ENCODE measurements at regions not wholly inside any gene's neighbourhood (a gene's known extent, or its start where the extent isn't known, plus 50 kb on each side); places are given as distances from the start of the nearest gene placed in this dataset.

GRCh38 chr2:74036010-74036409 is 51.3 kb downstream of the TET3 start:
- no peak for DNase-seq (ENCODE audit: low spot score)

DNA sequence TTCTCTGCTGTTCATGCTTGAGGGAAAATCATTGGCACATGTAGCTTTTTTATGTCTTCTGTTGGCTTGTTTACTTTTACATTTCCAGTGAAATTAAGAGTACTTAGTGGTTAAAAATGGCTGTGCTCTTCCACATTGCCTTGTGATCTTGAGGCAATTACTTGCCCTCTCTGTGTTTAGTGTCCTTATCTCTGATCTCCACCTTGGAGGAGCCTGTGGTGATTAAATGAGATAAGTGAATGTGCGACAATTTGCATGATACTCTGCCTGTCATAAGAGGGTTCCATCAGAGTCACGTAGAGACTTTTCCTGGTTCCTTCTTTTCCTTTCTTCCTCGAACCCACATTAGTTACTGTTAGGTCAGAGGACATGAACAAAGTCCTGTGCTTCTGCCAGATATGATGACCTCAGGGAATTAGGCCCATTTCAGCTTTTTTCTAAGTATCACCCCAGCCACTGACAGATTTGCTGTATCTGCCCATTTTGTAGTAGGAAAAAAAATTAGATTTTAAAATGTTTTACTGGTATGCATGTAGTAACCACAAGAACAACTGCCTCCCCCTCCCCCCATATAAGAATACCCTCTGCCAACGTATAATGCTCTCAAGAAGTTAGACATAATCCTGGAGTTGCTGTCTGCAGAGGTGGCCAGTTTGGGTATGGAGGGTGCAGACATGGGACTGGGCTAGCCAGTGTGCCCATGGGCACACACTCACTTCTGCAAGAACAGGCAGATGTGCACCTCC is 51.9 kb downstream of the TET3 start:
- no peak for DNase-seq (ENCODE audit: low spot score)

DNA sequence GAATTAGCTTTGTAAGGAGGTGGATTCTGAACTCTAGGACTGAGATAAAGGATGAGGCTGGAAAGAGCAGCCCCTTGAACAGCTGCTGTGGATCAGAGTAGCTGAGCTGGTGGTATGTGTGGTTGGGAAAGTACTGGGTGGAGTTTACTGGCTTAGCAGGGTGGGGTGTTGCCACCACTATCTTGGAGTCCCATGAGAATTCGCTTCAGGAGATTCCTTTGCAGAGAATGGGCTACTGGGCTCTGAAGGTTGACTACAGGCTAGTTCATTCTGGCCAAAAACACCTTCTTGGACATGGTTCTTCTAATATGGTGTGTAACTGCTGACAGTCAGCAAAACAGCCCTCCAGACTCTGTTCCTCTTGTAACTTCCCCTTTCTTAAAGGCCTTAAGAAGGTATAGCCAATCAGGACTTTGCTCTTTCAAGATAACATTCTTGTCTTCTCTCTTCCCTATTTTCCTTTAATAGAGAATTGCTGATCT is 52.7 kb downstream of the TET3 start:
- no peak for DNase-seq (ENCODE audit: low spot score)

GRCh38 chr2:74039611-74040010 is 54.9 kb downstream of the TET3 start:
- DNase-seq (ENCODE audit: low spot score), result no peak

DNA sequence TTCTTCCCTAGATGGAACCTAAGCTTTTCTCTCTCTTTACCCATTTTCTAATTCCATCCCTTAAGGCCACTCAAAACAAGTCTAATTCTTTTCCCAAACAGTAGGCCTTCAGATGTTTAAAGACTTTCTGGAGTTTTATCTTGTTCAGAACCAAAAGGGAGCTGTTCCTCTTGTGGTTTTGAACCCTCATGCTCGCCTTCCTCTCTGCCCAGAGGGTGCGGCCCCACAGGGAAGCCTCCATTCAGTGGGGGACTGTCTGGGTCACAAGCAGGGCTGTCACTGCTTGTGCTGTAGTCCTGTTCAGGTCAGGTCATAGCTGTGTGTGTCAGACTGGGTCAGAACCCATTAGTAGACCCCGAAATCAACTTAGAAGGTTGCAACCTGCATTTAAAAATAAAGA is 56.5 kb downstream of the TET3 start:
- DNase-seq (ENCODE audit: low spot score), result no peak

DNA sequence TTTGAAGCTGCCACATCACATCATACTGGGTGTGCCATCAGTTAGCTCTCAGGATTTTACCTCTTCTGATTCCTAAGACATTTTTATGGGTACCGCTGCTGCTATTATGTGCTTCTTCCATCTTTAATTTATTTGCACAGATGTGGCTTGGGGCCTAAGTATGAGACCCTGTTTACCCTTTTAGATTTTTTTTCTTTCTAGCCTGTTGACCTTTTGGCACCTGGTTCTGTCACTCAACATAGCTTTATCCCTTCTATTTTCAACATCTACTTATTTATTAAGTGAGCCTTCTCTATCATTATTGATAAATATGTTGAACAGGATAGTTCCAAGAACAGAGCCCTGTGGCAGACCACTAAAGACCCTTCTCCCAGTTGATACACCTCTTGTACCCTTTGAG is 57.0 kb downstream of the TET3 start:
- no peak for DNase-seq (ENCODE audit: low spot score)

DNA sequence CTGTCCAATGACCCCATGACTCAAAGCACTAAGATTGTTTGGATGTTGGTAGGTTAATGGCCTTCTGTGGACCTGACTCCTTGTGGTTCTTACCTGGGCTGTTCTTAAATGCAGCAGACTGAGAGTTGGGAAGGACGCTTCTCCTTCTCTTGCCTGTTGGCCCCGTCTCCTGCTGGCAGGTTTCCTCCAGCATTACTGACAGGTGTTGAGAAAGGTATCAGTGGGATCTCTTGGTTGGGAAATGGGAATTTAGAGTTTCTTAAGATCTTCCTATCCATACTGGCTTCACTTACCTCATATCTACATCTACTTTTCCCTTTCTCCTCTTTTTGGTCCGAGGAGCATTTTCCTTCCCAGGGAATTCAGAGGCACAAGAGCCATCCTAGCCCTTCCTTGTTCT is 57.9 kb downstream of the TET3 start:
- DNase-seq (ENCODE audit: low spot score), result no peak

- DNase-seq (ENCODE audit: low spot score), result no peak
Measured at GRCh38 chr2:74043345-74044329, 58.9 kb downstream of the TET3 start.

- no peak for DNase-seq (ENCODE audit: low spot score)
Measured at GRCh38 chr2:74044999-74045398, 60.3 kb downstream of the TET3 start.

DNA sequence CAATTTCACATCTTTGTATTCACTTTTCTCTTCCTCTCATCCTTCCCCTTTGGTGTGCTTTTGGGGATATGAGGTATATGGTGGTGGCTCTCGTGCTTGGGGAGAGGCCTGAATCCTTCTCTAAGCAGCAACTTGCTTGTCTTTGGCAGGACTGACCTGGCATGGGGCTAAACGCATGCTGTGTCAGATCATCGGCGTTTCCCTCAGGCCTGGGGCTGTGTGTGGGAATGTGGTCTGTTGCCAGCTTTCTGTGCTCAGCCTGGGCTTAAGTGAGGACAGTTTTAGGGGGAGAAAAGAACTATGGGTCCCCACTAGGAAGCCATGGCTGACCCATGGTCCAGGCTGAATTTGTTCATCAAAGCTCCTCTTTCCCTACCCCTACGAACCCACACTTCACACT is 60.7 kb downstream of the TET3 start:
- DNase-seq (ENCODE audit: low spot score), result no peak

DNA sequence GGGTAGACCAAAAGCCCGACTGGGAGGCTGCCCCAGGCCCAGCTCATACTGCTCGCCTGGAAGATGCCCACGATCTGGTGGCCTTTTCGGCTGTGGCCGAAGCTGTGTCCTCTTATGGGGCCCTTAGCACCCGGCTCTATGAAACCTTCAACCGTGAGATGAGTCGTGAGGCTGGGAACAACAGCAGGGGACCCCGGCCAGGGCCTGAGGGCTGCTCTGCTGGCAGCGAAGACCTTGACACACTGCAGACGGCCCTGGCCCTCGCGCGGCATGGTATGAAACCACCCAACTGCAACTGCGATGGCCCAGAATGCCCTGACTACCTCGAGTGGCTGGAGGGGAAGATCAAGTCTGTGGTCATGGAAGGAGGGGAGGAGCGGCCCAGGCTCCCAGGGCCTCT is 61.7 kb downstream of the TET3 start:
- DNase-seq (ENCODE audit: low spot score), result no peak

DNA sequence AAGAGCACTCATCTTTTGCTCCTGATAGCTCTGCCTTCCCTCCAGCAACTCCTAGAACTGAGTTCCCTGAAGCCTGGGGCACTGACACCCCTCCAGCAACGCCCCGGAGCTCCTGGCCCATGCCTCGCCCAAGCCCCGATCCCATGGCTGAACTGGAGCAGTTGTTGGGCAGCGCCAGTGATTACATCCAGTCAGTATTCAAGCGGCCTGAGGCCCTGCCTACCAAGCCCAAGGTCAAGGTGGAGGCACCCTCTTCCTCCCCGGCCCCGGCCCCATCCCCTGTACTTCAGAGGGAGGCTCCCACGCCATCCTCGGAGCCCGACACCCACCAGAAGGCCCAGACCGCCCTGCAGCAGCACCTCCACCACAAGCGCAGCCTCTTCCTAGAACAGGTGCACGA is 62.4 kb downstream of the TET3 start:
- no peak for DNase-seq (ENCODE audit: low spot score)

DNA sequence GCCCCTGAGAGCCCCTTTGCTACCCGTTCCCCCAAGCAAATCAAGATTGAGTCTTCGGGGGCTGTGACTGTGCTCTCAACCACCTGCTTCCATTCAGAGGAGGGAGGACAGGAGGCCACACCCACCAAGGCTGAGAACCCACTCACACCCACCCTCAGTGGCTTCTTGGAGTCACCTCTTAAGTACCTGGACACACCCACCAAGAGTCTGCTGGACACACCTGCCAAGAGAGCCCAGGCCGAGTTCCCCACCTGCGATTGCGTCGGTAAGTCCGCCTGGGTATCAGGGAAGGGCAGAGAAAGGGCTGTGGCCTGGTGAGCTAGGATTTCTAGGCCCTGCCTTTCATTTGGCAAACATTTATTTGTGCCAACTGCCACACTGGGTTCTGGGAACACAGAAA is 63.4 kb downstream of the TET3 start:
- no peak for DNase-seq (ENCODE audit: low spot score)

- DNase-seq (ENCODE audit: low spot score), result no peak
Measured at GRCh38 chr2:74048843-74049519, 64.3 kb downstream of the TET3 start.

DNA sequence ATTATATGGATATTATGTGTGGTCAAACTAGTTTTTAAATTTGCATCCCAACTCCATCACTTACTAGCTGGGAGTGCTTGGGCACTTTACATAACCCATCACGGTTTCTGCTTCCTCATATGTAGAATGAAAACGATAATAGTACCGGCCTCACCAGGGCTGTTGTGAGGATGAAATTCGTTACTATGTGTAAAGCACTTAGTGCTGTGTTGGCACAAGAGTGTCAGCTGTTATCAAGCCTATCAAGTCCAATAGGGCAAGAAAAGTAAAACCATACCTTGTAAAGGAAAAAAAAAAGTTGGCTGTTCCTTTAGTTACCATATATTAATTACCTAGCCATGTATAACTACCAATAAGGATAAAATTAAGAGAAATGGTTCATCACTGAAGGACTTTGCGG is 65.4 kb downstream of the TET3 start:
- DNase-seq (ENCODE audit: low spot score), result no peak

- DNase-seq (ENCODE audit: low spot score), result peak; percentile 15
Measured at GRCh38 chr2:74051504-74051903, 66.8 kb downstream of the TET3 start.

DNA sequence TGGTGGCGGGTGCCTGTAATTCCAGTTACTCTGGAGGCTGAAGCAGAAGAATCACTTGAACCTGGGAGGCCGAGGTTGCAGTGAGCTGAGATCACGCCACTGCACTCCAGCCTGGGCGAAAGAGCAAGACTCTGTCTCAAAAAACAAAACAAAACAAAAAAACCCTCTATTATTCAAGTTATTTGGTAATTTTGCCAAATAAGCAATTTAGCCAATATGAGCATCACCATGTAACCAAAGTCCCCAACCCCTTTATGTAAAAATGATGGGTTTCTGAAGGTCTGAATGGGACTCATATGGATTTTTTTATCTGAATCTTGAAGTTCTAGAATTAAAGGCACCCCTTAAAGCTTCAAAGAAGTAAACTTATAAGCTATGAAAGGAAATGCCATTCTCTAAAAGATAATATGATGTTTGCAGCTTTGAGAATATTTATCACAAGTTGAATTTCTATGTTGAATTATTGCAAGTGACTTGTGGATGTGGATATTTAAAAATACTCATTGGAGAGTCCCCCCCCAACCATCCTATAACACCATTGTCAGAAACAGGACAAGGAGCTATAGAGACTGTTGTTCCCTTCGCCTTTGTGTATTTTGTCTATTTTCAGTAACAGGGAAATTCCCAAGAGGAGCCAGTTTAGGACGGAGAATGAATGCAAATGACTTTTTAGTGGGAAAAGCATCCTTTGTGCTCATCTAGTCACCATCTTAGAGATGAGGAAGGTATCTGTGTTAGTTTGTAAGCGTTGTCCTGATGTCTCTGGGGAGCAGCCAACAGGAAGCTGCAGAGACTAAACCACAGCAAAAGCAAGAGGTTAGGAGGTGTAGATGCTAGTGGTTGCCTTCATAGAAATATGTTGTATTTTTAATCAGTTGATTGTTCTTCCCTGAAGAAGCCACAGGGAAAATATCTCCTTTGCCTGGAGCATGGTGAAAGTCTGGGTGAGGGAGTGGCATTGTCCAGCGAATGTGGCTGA is 68.3 kb downstream of the TET3 start:
- DNase-seq (ENCODE audit: low spot score), result no peak

GRCh38 chr2:74053959-74054715 is 69.4 kb downstream of the TET3 start:
- DNase-seq (ENCODE audit: low spot score), result no peak

DNA sequence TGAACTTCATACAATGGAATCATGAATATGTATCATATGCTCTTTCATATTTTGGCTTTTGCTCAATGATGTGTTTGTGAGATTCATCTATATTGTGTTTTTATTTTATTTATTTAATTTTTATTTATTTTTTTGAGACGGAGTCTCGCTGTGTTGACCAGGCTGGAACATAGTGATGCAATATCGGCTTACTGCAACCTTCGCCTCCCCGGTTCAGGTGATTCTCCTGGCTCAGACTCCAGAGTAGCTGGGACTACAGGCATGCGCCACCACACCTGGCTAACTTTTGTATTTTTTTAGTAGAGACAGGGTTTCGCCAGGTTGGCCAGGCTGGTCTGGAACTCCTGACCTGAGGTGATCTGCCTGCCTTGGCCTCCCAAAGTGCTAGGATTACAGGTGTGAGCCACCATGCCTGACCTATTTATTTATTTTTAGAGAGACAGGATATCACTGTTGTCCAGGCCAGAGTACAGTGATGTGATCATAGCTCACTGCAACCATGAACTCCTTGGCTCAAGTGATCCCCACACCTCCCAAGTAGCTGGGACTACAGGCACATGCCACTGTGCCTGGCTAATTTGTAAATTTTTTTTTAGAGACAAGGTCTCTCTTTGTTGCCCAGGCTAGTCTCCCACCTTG is 74.5 kb downstream of the TET3 start:
- DNase-seq (ENCODE audit: low spot score), result no peak

DNA sequence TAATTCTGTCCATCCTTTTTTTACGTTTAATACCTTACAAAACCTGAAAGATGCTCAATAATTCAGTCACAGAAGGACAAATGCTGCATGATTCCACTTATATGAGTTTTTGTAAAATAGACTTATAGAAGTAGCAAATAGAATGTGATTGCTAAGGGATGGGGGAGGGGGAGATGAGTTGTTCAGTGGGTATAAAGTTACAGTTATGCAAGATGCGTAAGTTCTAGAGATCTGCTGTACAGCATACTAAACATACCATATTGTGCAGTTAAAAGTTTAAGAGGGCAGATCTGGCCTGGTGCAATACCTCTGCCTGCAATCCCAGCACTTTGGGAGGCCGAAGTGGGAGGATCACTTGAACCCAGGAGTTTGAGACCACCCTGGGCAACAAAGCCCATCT is 78.8 kb downstream of the TET3 start:
- no peak for DNase-seq (ENCODE audit: low spot score)
